H4 (cell line): ENCODE measurements at regions not wholly inside any gene's neighbourhood (a gene's known extent, or its start where the extent isn't known, plus 50 kb on each side); places are given as distances from the start of the nearest gene placed in this dataset.

ENCODE experiments used
- DNase-seq: peaks from one replicate; pipeline ENCODE4 v3.0.0-alpha.2; 2015; ENCODE audit warnings: low spot score

GRCh38 chr11:80440835-80441234, 1000.0 kb upstream of the TENM4 start:
- DNase-seq = no peak

GRCh38 chr11:80436547-80436946, 995.7 kb upstream of the TENM4 start:
- DNase-seq = no peak

GRCh38 chr11:80435345-80435744, 994.5 kb upstream of the TENM4 start:
- no peak for DNase-seq

- DNase-seq = no peak
These were observed 991.2 kb upstream of the TENM4 start for GRCh38 chr11:80432057-80432456.

GRCh38 chr11:80424012-80424695, 983.3 kb upstream of the TENM4 start:
- no peak for DNase-seq

- no peak for DNase-seq
These were observed 979.5 kb upstream of the TENM4 start for GRCh38 chr11:80420374-80420773.

- DNase-seq = no peak
These were observed 976.9 kb upstream of the TENM4 start for GRCh38 chr11:80417681-80418080.

- DNase-seq = no peak
These were observed 974.8 kb upstream of the TENM4 start for GRCh38 chr11:80415580-80415979.

GRCh38 chr11:80414181-80415165, 973.6 kb upstream of the TENM4 start:
- peak; percentile 8 for DNase-seq

- no peak for DNase-seq
These were observed 971.8 kb upstream of the TENM4 start for GRCh38 chr11:80412604-80413003.

GRCh38 chr11:80393210-80393609, 952.4 kb upstream of the TENM4 start:
- DNase-seq = no peak

- DNase-seq = no peak
These were observed 949.7 kb upstream of the TENM4 start for GRCh38 chr11:80390505-80390904.

GRCh38 chr11:80388536-80388935, 947.7 kb upstream of the TENM4 start:
- DNase-seq = no peak

- no peak for DNase-seq
These were observed 947.3 kb upstream of the TENM4 start for GRCh38 chr11:80388130-80388529.

GRCh38 chr11:80383655-80384054, 942.8 kb upstream of the TENM4 start:
- no peak for DNase-seq

- DNase-seq = no peak
These were observed 938.9 kb upstream of the TENM4 start for GRCh38 chr11:80379620-80380278.

- no peak for DNase-seq
These were observed 931.1 kb upstream of the TENM4 start for GRCh38 chr11:80371931-80372330.

- DNase-seq = no peak
These were observed 925.1 kb upstream of the TENM4 start for GRCh38 chr11:80365980-80366379.

- peak; percentile 4 for DNase-seq
These were observed 924.4 kb upstream of the TENM4 start for GRCh38 chr11:80365076-80365725.

GRCh38 chr11:80362563-80363340, 921.9 kb upstream of the TENM4 start:
- DNase-seq = peak; percentile 13

GRCh38 chr11:80355251-80355650, 914.4 kb upstream of the TENM4 start:
- no peak for DNase-seq
